ENCODE measurements at regions not wholly inside any gene's neighbourhood (a gene's known extent, or its start where the extent isn't known, plus 50 kb on each side); places are given as distances from the start of the nearest gene placed in this dataset.

GRCh38 chr7:41002741-41003610, 699.9 kb downstream of the INHBA start:
- DNase-seq (ENCODE audit: low spot score) = no peak

DNA sequence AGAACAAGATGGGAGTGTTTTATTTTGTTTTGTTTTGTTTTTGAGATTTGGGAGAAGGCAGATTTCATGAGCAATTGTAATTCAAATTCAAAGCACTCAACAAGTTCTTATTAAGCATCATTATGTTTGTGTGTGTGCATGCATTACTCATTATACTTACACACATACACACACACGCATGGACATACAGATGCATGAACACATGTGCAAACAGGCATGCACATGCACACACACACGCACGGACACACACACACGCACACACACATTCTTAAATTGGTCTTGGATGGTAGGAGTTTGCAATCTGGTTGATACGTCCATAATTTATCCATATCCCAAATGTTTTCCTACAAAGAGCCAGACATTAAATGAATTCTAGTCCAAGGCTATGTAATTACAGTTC, 702.8 kb downstream of the INHBA start:
- no peak for DNase-seq (ENCODE audit: low spot score)

GRCh38 chr7:40996233-40996677, 706.6 kb downstream of the INHBA start:
- no peak for DNase-seq (ENCODE audit: low spot score)

GRCh38 chr7:40990841-40991240, 712.0 kb downstream of the INHBA start:
- DNase-seq (ENCODE audit: low spot score) = no peak

DNA sequence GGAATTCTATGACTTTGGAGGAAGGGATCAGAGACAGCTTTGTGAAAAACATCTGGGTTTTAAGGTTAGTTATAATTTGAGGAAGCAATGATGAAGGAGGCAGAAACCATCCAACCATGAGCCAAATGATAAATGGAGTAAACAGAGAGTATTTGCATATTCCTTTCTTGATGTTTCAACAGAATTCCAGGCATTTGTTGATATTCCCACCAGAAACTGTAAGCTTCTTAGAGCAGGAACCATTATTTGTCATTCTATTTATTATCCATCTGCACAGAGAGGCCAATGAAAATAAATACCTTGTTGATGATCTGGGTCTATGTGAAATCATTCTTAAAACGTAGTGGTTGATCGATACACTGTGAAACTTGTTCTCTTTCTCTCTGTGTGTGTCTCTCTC, 715.3 kb downstream of the INHBA start:
- no peak for DNase-seq (ENCODE audit: low spot score)

- no peak for DNase-seq (ENCODE audit: low spot score)
These were observed 716.5 kb downstream of the INHBA start for GRCh38 chr7:40986351-40986873.

- DNase-seq (ENCODE audit: low spot score) = no peak
These were observed 719.8 kb downstream of the INHBA start for GRCh38 chr7:40983111-40983510.

DNA sequence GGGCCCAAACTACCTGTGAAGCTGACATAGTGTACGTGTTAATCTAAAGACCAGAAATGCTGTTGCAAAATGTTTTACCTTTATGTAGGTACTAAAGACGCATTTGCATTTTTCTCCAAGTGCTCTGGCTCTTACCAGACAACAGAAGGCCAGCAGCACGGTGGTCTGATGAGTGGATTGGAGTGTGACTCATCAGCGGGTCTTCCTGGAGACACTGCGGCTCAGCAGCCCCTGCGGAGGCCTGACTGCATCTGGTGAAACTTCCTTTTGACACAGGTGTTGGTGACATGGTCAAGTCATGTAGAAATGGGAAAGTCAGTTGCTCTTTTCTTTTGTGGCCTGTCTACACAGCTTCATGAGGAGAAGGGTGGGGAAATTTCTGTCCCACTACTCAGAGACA, 723.6 kb downstream of the INHBA start:
- no peak for DNase-seq (ENCODE audit: low spot score)

DNA sequence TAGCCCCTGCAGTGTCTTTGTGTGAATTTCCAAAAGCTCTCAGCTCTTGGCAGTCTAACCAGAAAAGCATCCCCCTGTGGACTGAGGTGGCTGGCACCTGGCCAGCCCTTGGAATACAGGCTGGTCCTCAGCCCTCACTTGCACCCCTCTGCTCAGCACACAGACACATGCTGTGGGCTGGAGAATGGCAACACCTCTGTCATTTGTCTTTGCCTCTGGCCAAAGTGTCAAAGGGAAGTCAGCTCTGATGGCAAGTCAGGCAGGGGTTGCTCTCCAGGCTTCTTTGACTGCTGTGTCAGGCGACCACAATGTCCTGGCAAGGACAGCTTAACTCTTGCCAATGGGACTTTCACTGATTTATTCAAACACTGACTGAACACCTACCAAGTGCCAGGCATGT, 724.8 kb downstream of the INHBA start:
- no peak for DNase-seq (ENCODE audit: low spot score)

GRCh38 chr7:40977533-40977932, 725.4 kb downstream of the INHBA start:
- no peak for DNase-seq (ENCODE audit: low spot score)

- no peak for DNase-seq (ENCODE audit: low spot score)
These were observed 730.5 kb downstream of the INHBA start for GRCh38 chr7:40972426-40972825.

GRCh38 chr7:40969641-40970040, 733.2 kb downstream of the INHBA start:
- no peak for DNase-seq (ENCODE audit: low spot score)

GRCh38 chr7:40966693-40967092, 736.2 kb downstream of the INHBA start:
- DNase-seq (ENCODE audit: low spot score) = no peak

- no peak for DNase-seq (ENCODE audit: low spot score)
These were observed 737.1 kb downstream of the INHBA start for GRCh38 chr7:40965774-40966173.

GRCh38 chr7:40965016-40965415, 737.9 kb downstream of the INHBA start:
- no peak for DNase-seq (ENCODE audit: low spot score)

DNA sequence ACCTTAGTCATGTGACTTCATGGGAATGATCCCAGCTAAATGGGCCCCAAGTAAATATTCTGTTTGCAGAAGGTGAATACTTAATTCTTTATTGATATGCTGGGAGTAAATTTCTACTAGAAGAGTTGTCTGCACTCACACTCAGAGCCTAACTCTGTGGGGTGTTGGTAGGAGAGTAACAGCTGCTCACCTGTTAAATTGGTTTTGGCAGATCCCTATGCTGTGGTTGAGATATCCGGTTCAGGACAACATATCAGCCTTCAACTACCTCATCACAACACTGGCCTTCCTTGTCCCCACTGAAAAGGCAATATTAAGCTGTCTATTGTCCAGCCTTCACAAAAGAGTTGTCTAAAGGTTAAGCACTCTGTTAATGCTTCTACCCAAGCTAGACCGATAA, 738.3 kb downstream of the INHBA start:
- DNase-seq (ENCODE audit: low spot score) = no peak

DNA sequence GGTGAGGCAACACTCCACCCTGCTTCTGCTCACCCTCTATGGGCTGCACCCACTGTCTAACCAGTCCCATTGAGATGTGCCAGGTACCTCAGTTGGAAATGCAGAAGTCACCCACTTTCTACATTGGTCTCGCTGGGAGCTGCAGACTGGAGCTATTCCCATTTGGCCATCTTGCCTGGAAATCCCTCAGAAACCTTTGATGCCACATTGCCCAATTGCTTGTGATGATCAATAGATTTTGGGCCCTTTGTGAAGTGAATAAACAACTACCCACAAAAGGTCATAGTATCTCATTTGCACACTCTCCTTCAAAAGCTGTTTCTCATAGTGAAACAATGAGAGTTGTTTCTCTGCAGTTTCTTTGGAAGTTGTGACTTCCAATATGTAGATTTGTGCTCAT, 742.9 kb downstream of the INHBA start:
- no peak for DNase-seq (ENCODE audit: low spot score)

- no peak for DNase-seq (ENCODE audit: low spot score)
These were observed 754.7 kb downstream of the INHBA start for GRCh38 chr7:40948239-40948638.

DNA sequence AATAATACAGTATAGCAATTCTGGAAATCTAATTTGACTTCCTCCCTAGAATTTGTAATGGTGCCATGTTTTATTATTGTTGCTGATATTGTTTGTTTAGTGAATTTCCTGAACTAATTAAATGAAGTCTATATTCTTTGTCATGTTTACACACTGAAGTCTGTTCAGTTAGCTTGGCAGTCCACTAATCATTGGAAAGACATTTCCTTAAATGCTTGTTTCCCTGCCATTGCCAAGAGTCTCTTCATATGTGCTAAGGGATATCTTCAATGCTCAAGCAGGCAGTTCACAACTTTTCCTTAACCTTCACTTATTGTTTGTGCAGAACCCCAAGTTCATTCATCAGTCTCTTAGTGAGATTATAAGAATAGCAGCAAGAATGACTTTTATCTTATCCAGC, 755.3 kb downstream of the INHBA start:
- no peak for DNase-seq (ENCODE audit: low spot score)

GRCh38 chr7:40946549-40946948, 756.3 kb downstream of the INHBA start:
- DNase-seq (ENCODE audit: low spot score) = no peak

DNA sequence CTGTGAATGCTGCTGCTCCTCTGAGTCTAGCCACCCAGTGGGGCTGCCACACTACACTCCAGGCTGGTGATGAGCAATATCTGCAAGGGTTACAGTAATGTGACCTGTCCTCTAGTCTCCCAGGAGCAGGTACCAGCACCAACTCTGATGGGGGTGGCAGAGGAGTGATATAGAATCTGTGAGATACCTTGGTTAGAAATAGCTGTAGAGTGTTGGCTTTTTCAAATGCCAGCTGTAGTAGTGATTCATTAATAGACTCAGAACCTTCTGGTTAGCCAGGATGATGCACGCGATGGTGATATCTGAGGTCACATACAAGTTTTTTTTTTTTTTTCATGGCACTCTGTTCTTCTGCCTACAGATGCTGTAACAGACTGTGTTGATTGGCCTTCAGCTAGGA, 757.1 kb downstream of the INHBA start:
- no peak for DNase-seq (ENCODE audit: low spot score)

GRCh38 chr7:40944981-40945585, 757.8 kb downstream of the INHBA start:
- DNase-seq (ENCODE audit: low spot score) = no peak

DNA sequence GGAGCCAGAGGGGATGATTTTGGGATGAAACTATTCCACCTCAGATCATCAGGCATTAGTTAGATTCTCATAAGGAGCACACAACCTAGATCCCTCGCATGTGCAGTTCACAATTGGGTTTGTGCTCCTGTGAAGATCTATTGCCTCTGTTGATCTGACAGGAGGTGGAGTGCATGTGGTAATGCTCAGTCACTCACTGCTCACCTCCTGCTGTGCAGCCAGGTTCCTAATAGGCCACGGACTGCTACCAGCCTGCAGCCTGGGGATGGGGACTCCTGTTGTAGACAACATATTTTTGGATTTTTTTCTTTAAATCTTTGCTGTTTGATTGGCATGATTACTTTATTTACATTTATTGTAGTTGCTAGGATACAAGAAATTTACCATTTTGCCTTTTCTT, 765.0 kb downstream of the INHBA start:
- DNase-seq (ENCODE audit: low spot score) = no peak

Measured in CD4-positive, alpha-beta T cell treated with Interleukin-15 for 4 hours (primary cell).